Tibial artery (tissue), 4 donors: ENCODE measurements at regions not wholly inside any gene's neighbourhood (a gene's known extent, or its start where the extent isn't known, plus 50 kb on each side); places are given as distances from the start of the nearest gene placed in this dataset.

ENCODE experiments used
- DNase-seq, 2 donors: peaks; one replicate each; pipeline ENCODE4 v3.0.0-alpha.2; 2019
- H3K27ac ChIP-seq, 2 donors: fragments of 200-600 bp; sonication (generic) in 1 of 2; 1 replicate in 1 of 2; 2 replicates in 1 of 2; pipeline ENCODE4 v1.5.1; 2018 to 2019; ENCODE audit warnings: mild to moderate bottlenecking in 1 of 2
- H3K27me3 ChIP-seq, 2 donors: fragments of 200-600 bp; sonication (generic) in 1 of 2; one replicate each; pipeline versions ENCODE4 v1.5.1 to v1.6.0; 2016 to 2019
- H3K36me3 ChIP-seq, 3 donors: fragments of 200-600 bp; sonication (generic) in 2 of 3; one replicate each; pipeline ENCODE4 v1.5.1; 2016 to 2019; ENCODE audit warnings: mild to moderate bottlenecking in 2 of 3
- H3K4me1 ChIP-seq, 4 donors: fragments of 200-600 bp; sonication (generic) in 2 of 4; 1 replicate in 3 of 4; 2 replicates in 1 of 4; pipeline ENCODE4 v1.5.1; 2016 to 2019
- H3K4me3 ChIP-seq, 2 donors: fragments of 200-600 bp; sonication (generic) in 1 of 2; 1 replicate in 1 of 2; 2 replicates in 1 of 2; pipeline ENCODE4 v1.5.1; 2018 to 2019; ENCODE audit warnings: mild to moderate bottlenecking in 2 of 2
- H3K9me3 ChIP-seq, 3 donors: fragments of 200-600 bp; sonication (generic) in 1 of 3; one replicate each; pipeline ENCODE4 v1.5.1; 2016 to 2019
- CTCF ChIP-seq, 2 experiments: fragments of 200-600 bp in 1 of 2; fragments of 450-650 bp in 1 of 2; IDR thresholded peaks; one replicate each; pipeline ENCODE4 v1.5.1; 2017 to 2019; ENCODE audit warnings: antibody characterized with exemption in 2 of 2, mild to moderate bottlenecking in 1 of 2, moderate library complexity in 1 of 2
- intact Hi-C: fragments of 100-400 bp; cut with DNase I; formaldehyde crosslinking; loops from one replicate; pipeline ENCODE4 v1.15.0; 2023; ENCODE audit warnings: low total_unique reads

- Histone ChIP-seq H3K4me3 (no peak overlapping the region), H3K9me3 (no peaks in the 10 kb centered on the region), H3K36me3 (no peaks in the 10 kb centered on the region), H3K27me3 (no peaks in the 10 kb centered on the region), H3K4me1 (peaks cover 0 to 25% (median 2%) of the 10 kb centered on the region in 4 donors), H3K27ac (peak overlapping the region in 1 of 2 donors; percentile 61)
- intact Hi-C loops, result no loop called here
- TF ChIP-seq CTCF (IDR thresholded peaks at IDR 0.05), result no peak
- DNase-seq, result no peak
Observed at GRCh38 chr5:31124651-31125305, 68.7 kb upstream of the CDH6 start.

- Histone ChIP-seq H3K9me3 (no peaks in the 10 kb centered on the region), H3K4me3 (no peak overlapping the region), H3K27me3 (no peaks in the 10 kb centered on the region), H3K4me1 (peaks cover 0 to 25% (median 2%) of the 10 kb centered on the region in 4 donors), H3K27ac (peak overlapping the region; percentile 41 to 61), H3K36me3 (no peaks in the 10 kb centered on the region)
- no peak for TF ChIP-seq CTCF (IDR thresholded peaks at IDR 0.05)
- DNase-seq, result no peak
- intact Hi-C loops, result no loop called here
Observed at GRCh38 chr5:31124026-31124425, 69.5 kb upstream of the CDH6 start.

- no peak for TF ChIP-seq CTCF (IDR thresholded peaks at IDR 0.05)
- intact Hi-C loops, result no loop called here
- no peak overlapping the region for H3K4me3 ChIP-seq
- no peaks in the 10 kb centered on the region for H3K9me3 ChIP-seq
- no peaks in the 10 kb centered on the region for H3K27me3 ChIP-seq
- DNase-seq, result no peak
- H3K27ac ChIP-seq, result peak overlapping the region; percentile 41 to 61
- peaks cover 0 to 25% (median 2%) of the 10 kb centered on the region in 4 donors for H3K4me1 ChIP-seq
- H3K36me3 ChIP-seq, result no peaks in the 10 kb centered on the region
Observed at GRCh38 chr5:31122998-31123951, 70.2 kb upstream of the CDH6 start.

- no peak overlapping the region for H3K4me3 ChIP-seq
- H3K36me3 ChIP-seq, result no peaks in the 10 kb centered on the region
- H3K4me1 ChIP-seq, result peaks cover 0 to 25% (median 2%) of the 10 kb centered on the region in 4 donors
- intact Hi-C loops, result no loop called here
- DNase-seq, result no peak
- no peak for TF ChIP-seq CTCF (IDR thresholded peaks at IDR 0.05)
- no peaks in the 10 kb centered on the region for H3K9me3 ChIP-seq
- no peak overlapping the region for H3K27ac ChIP-seq
- no peaks in the 10 kb centered on the region for H3K27me3 ChIP-seq
Observed at GRCh38 chr5:31121224-31121623, 72.3 kb upstream of the CDH6 start.

GRCh38 chr5:31120642-31120948, 72.9 kb upstream of the CDH6 start:
- intact Hi-C loops, result no loop called here

More at GRCh38 chr5:31120642-31120948, 72.9 kb upstream of the CDH6 start:
- Histone ChIP-seq H3K4me3 (no peak overlapping the region), H3K27me3 (no peaks in the 10 kb centered on the region), H3K9me3 (no peaks in the 10 kb centered on the region), H3K4me1 (peaks cover 0 to 25% (median 2%) of the 10 kb centered on the region in 4 donors), H3K27ac (no peak overlapping the region), H3K36me3 (no peaks in the 10 kb centered on the region)
- no peak for TF ChIP-seq CTCF (IDR thresholded peaks at IDR 0.05)
- DNase-seq, result no peak
